ENCODE measurements at regions not wholly inside any gene's neighbourhood (a gene's known extent, or its start where the extent isn't known, plus 50 kb on each side); places are given as distances from the start of the nearest gene placed in this dataset.

GRCh38 chr12:4829793-4830162 is 79.9 kb upstream of the KCNA1 start:
- TF ChIP-seq POLR2AphosphoS5 (IDR thresholded peaks at IDR 0.05; ENCODE audit: insufficient read depth in 1 of 2, low read depth in 1 of 2) = no peak
- no peak for TF ChIP-seq POLR2A (IDR thresholded peaks at IDR 0.05)
- TF ChIP-seq CTCF (IDR thresholded peaks at IDR 0.05) = no peak

Measured in vagina (tissue), 2 donors.